ENCODE measurements at regions not wholly inside any gene's neighbourhood (a gene's known extent, or its start where the extent isn't known, plus 50 kb on each side); places are given as distances from the start of the nearest gene placed in this dataset.

DNA sequence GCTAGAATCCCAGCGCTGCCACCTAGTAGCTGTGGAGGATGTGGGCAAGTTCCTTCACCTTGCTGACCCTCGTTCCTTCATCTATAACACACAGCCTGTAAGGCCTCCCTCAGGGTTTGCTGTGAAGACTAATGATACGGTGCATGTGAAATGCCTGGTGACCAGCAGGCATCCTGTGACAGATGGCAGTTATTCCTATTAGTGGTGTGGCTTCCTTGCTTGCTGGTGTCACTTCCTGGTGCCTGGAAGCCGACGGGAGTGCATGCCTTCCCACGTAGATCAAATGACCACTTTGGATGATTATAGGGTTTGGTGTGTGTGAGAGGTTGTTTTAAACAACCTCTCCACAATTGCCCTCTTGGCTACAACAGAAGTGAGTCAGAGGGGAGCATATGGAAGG lies 894.9 kb downstream of the VRK1 start:
- H3K36me3 ChIP-seq = no peaks in the 10 kb centered on the region
- no peaks in the 10 kb centered on the region for H3K4me1 ChIP-seq
- 35 to 44% methylated on average over 6 of the region's 6 CpGs for WGBS, 2 donors
- intact Hi-C loops (cut with DNase I) = no loop called here
- no peak overlapping the region for H3K4me3 ChIP-seq (replicated peaks in 1 of 3)
- TF ChIP-seq POLR2A (IDR thresholded peaks at IDR 0.05) = no peak
- TF ChIP-seq, protein P1, sequence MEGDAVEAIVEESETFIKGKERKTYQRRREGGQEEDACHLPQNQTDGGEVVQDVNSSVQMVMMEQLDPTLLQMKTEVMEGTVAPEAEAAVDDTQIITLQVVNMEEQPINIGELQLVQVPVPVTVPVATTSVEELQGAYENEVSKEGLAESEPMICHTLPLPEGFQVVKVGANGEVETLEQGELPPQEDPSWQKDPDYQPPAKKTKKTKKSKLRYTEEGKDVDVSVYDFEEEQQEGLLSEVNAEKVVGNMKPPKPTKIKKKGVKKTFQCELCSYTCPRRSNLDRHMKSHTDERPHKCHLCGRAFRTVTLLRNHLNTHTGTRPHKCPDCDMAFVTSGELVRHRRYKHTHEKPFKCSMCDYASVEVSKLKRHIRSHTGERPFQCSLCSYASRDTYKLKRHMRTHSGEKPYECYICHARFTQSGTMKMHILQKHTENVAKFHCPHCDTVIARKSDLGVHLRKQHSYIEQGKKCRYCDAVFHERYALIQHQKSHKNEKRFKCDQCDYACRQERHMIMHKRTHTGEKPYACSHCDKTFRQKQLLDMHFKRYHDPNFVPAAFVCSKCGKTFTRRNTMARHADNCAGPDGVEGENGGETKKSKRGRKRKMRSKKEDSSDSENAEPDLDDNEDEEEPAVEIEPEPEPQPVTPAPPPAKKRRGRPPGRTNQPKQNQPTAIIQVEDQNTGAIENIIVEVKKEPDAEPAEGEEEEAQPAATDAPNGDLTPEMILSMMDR (IDR thresholded peaks at IDR 0.05) = no peak
- DNase-seq = no peak
- no peak overlapping the region for H3K27ac ChIP-seq
- H3K27me3 ChIP-seq = no peaks in the 10 kb centered on the region
- H3K9me3 ChIP-seq = no peaks in the 10 kb centered on the region

DNA sequence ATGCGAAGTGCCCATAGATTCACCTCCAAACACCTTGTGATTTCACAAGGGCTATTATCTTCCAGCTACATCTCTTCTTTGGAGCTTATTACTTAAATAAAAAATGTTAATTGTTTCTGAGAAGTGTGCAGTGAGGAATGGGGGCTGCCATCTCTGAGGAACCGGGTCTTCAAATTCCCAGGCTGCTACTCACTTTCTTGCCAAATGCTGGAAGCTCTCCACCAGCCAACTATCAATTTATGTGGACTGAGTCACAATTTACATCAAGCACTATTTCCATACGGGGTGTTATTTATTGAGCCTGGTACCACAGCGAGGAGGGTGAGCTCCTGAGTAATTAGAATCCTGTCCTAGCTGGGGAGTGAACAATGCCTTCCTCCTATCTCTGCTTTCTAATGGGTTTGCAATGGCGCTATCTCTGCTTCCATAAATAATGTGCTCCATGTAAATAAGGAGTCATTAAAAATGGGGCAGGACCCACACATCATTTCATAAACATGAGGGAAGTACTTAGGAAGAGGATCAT lies 898.3 kb downstream of the VRK1 start:
- no peak overlapping the region for H3K4me3 ChIP-seq (replicated peaks in 1 of 3)
- no peaks in the 10 kb centered on the region for H3K27me3 ChIP-seq
- intact Hi-C loops (cut with DNase I) = no loop called here
- no peaks in the 10 kb centered on the region for H3K4me1 ChIP-seq
- H3K9me3 ChIP-seq = no peaks in the 10 kb centered on the region
- TF ChIP-seq, protein P1 (IDR thresholded peaks at IDR 0.05) = no peak
- no peak for TF ChIP-seq POLR2A (IDR thresholded peaks at IDR 0.05)
- no peak for DNase-seq
- H3K36me3 ChIP-seq = no peaks in the 10 kb centered on the region
- H3K27ac ChIP-seq = no peak overlapping the region
- WGBS, 2 donors = 80 to 85% methylated on average over 5 of the region's 5 CpGs

DNA sequence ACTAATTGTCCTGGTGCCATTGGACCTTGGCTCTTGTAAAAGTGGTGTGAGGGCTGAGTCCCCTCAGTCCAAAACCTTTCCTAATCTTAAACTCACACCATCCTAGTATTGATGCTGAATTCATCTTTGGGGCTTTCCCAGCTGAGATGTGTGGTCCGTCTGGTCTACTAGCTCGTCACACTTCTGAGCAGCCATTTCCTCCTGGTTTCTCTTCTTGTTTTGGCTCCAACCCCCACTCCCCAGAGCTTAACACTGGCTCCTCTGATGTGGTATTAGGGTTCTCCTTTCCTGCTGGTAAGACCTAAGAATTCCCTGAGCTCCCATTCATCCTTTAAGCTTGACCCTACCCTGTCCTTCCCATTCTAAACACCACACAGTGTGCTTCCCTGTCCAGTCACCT lies 900.6 kb downstream of the VRK1 start:
- H3K36me3 ChIP-seq = no peaks in the 10 kb centered on the region
- no peak overlapping the region for H3K27ac ChIP-seq
- no peak for DNase-seq
- no peaks in the 10 kb centered on the region for H3K9me3 ChIP-seq
- H3K4me3 ChIP-seq (replicated peaks in 1 of 3) = no peak overlapping the region
- H3K27me3 ChIP-seq = no peaks in the 10 kb centered on the region
- WGBS, 2 donors = 57 to 61% methylated on average over 2 of the region's 2 CpGs
- TF ChIP-seq, protein P1 (IDR thresholded peaks at IDR 0.05) = no peak
- TF ChIP-seq POLR2A (IDR thresholded peaks at IDR 0.05) = no peak
- intact Hi-C loops (cut with DNase I) = no loop called here
- no peaks in the 10 kb centered on the region for H3K4me1 ChIP-seq

DNA sequence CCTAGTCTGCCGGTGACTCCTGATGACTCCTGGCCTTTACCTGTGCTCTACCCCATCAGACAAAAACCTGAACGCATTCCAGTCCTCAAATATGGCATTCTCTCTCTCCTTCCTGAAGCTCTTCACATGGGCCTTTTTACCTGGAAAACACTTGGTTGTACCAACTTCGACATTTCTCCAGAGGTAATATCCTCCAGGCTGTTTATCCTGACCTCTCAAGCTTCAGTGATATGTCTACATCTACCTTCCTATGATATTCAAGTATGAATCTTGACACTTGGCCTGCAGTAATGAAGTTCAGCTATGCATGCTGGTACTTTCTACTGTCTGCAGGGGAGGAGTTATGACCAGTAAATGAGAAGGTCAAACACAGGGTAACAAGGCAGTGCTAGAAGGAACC lies 901.8 kb downstream of the VRK1 start:
- DNase-seq = no peak
- no peaks in the 10 kb centered on the region for H3K9me3 ChIP-seq
- H3K36me3 ChIP-seq = no peaks in the 10 kb centered on the region
- H3K4me3 ChIP-seq (replicated peaks in 1 of 3) = no peak overlapping the region
- TF ChIP-seq, protein P1 (IDR thresholded peaks at IDR 0.05) = no peak
- no peak for TF ChIP-seq POLR2A (IDR thresholded peaks at IDR 0.05)
- H3K27me3 ChIP-seq = no peaks in the 10 kb centered on the region
- H3K27ac ChIP-seq = no peak overlapping the region
- WGBS, 2 donors = 36 to 60% methylated on average over 3 of the region's 3 CpGs
- no peaks in the 10 kb centered on the region for H3K4me1 ChIP-seq
- intact Hi-C loops (cut with DNase I) = no loop called here

DNA sequence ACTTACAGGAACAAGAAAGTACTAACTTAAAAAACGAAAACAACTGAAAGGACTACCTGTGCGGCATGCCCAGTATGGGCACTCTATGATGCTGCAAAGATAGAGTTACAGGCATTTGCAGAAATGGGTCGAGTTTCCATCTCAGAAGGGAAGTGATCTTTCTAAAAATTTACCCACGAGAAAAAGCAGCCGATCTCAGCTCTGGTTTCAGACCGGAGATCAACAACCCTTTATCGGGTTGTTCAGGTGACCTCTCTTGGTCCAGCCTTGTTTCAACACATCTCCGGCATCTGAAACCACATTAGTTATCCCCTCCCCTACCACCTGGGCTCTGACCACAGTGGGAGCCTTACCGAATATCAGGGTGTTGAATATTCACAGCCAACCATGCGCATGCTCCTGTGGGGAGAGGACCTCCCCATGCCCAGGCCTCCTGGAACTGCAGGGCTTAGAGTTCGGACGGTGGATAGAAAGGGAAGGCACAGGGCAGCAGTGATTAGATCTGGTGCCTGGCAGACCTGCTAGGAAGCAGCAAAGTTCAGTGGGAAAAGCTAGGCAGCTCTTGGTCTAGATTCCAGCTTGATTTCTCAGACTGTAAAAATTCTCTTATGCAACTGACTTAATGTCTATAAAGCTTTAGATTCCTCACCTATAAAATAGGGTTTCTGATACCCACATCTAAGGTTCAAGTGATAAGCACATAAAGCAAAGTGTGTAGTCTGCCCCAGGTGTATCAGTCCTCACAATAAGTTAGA lies 906.0 kb downstream of the VRK1 start:
- Histone ChIP-seq H3K4me1 (no peaks in the 10 kb centered on the region), H3K9me3 (no peaks in the 10 kb centered on the region), H3K27me3 (no peaks in the 10 kb centered on the region), H3K36me3 (no peaks in the 10 kb centered on the region), H3K27ac (no peak overlapping the region), H3K4me3 (replicated peaks in 1 of 3) (no peak overlapping the region)
- intact Hi-C loops (cut with DNase I) = no loop called here
- no peak for TF ChIP-seq POLR2A (IDR thresholded peaks at IDR 0.05)
- TF ChIP-seq, protein P1 (IDR thresholded peaks at IDR 0.05) = no peak
- 46 to 51% methylated on average over 12 of the region's 12 CpGs for WGBS, 2 donors
- DNase-seq = no peak
